GM12864 (cell line): ENCODE measurements at regions not wholly inside any gene's neighbourhood (a gene's known extent, or its start where the extent isn't known, plus 50 kb on each side); places are given as distances from the start of the nearest gene placed in this dataset.

Experiments
- DNase-seq: peaks from one replicate; pipeline ENCODE4 v3.0.0-alpha.2; 2011; ENCODE audit warnings: low read depth
- H3K4me3 ChIP-seq: 2 replicates; pipeline ENCODE4 v1.5.1; 2011; ENCODE audit warnings: mild to moderate bottlenecking, low read depth, low read length, control low read depth
- CTCF ChIP-seq: IDR thresholded peaks from 2 replicates; pipeline ENCODE4 v1.5.1; 2011; ENCODE audit warnings: low read depth, mild to moderate bottlenecking, moderate library complexity, low read length, control low read depth, inconsistent platforms; ENCODE audit errors: missing control alignments

GRCh38 chr2:21451403-21451802 is 327.6 kb downstream of the TDRD15 start:
- no peak overlapping the region for H3K4me3 ChIP-seq
- DNase-seq: no peak
- TF ChIP-seq CTCF: no peak

DNA sequence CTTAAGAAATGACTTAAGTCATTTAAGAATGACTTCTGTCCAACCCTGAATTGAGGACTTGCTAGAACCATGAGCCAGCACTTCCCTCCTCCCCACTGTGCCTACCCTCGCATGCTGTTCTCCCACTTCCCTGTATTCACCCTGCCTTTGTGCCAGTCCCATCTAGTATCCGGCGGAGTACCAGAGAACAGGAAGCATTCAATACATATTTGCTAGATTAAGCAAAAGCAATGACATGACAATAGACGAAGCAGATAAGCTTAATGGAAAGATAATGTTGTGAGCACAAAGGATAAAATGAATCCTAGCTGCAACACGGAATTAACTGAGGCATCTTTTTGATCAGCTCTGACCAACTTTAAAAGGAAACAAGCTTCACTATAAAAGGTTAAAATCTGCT is 328.5 kb downstream of the TDRD15 start:
- no peak for TF ChIP-seq CTCF
- no peak overlapping the region for H3K4me3 ChIP-seq
- no peak for DNase-seq

DNA sequence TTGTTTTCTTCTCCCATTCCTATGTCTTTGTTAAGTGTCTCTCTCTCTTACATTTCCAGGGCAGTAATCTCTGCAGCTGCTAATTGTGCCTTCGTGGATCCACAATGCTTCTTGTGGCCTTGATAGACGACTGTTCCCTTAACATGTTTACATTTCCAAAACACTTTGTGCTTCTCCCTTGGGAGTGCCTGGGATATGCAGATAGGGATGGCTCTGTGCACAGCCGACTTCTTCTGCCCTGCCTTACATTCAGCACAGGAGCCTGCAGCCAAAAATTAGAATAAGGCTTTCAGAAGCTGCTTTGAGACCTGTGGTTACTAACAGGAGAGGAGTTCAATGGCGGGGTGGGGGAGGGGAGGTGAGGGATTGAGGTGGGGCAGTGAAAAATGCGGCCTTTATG is 328.9 kb downstream of the TDRD15 start:
- no peak for TF ChIP-seq CTCF
- H3K4me3 ChIP-seq: no peak overlapping the region
- no peak for DNase-seq

DNA sequence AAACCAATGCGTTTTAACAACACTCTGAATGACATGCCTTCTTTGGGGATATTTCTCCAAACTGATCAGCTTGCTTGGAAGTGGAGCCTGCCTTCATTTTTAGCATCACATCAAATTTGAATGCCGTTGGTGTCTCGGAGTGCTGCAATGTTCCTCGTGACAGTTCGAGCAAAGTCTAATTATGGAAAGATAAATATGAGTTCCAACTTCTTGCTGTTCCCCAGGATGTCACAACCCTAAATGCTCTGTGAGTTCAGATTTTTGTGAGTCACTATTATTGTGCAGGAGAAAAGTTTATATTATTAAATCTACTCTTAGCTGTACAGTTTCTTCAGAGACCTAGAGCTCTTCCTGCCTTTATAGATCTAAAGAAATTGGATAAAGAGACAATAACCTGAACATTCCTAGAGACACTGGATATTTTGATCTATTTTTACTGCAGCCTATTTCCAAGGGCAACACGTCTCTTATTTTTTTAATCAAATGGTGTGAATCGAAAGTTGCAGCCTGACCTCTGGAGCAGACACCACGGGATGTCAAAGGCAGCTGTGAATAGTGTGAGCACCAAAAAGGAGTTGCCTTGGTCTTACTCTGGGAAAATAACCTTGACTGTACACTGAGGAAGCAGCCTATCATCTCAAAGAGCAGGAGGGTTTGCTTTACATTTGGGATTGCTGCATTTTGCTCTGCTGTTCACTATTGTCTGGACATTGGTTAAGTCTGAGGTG is 330.1 kb downstream of the TDRD15 start:
- no peak for DNase-seq
- H3K4me3 ChIP-seq: no peak overlapping the region
- TF ChIP-seq CTCF: no peak

DNA sequence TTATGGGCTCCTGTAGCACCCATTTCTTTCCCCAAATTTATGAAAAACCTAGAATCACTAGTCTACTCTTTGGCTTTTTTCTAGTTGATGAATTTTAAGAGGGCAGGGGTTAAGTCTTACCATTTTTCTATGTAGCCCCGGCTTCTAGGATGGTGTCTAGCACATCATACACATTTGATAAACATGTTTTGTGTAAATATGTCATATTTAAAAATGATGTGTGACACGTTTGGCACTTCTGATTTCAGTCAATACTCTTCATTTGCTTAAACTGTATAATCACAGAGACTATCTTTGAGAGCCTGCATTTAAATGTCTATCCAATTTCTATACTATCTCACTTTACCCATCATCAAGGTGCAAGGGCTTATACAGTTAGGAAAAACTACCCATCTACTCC is 331.1 kb downstream of the TDRD15 start:
- H3K4me3 ChIP-seq: no peak overlapping the region
- TF ChIP-seq CTCF: no peak
- DNase-seq: no peak

DNA sequence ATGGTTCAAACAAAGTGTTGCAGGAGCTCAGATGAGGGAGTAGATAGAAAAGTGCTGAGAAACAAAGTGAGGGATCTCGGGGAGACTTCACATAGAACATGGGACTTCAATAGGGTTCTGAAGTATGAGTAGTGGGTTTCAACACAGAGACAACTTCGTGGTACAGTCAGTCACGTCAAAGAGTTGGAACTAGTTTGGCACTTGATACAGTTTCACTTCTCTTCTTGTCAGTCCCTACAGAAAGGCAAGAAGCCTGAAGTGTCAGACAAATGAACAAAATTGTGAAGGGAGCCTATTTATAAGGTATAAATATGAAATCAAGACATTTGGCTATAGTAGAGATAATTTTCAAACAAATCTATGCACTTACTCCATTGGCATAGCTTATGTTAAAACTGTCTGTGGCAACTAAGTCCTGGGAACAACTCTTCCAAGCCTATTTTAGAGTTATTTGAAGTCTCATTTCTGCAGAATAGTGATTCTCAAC is 338.0 kb downstream of the TDRD15 start:
- TF ChIP-seq CTCF: no peak
- H3K4me3 ChIP-seq: no peak overlapping the region
- DNase-seq: no peak

DNA sequence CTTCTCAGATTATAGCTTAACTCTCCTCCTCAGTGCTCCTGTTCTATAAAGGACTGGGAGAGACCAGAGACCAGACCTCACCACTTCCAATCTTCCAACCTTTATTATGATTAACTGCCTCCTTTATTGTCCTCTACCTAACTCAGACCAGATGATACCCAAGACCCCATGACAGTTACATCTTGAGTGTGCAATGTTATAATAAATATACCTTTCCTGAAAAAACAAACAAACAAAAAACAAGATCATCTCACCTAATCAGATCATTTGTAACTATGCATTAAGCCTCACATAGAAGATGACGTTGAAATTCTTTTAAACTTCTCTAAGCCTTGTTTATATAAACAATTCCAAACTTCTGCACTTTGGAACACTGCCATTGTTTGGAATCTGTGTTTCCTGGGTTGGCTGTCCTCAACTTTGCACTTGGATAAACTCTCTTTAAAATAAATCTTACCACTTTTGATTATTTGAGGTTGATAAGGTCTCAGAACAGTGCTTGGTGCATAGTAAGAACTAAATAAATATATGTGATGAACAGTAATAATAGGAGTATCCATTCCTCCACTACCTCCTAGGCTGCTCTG is 342.7 kb downstream of the TDRD15 start:
- TF ChIP-seq CTCF: no peak
- DNase-seq: no peak
- no peak overlapping the region for H3K4me3 ChIP-seq
